ENCODE measurements at regions not wholly inside any gene's neighbourhood (a gene's known extent, or its start where the extent isn't known, plus 50 kb on each side); places are given as distances from the start of the nearest gene placed in this dataset.
"Not testable (repeated sequence)": the region's sequence is repeated elsewhere in the genome, so short reads cannot be mapped to it uniquely, and the experiment has no call there.

DNA sequence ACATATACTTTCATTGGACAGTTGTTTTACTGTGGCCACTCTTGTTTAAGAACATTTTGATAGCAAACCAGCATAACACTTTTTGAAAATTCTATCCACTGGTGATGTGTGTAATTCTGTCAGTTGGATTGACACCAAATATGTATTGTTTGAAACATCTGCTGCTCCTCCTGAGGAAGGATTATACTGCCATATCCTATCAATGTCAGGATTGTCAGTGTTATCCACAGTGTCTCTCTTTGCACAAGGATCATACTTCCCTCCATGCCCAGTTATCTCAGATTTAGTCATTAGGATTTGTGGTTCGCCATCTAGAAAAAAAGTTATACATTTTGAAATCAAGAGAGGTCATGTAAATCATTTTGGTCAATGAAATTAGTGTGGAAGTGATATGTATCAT lies 1859.6 kb downstream of the C4orf33 start:
- H3K27ac ChIP-seq = no peak overlapping the region
- no peak for DNase-seq (ENCODE audit: low spot score)
- POLR2A ChIA-PET (ENCODE audit: low non-redundant PET) = no interaction called here
- CTCF ChIA-PET = no interaction called here
- TF ChIP-seq, protein P1, sequence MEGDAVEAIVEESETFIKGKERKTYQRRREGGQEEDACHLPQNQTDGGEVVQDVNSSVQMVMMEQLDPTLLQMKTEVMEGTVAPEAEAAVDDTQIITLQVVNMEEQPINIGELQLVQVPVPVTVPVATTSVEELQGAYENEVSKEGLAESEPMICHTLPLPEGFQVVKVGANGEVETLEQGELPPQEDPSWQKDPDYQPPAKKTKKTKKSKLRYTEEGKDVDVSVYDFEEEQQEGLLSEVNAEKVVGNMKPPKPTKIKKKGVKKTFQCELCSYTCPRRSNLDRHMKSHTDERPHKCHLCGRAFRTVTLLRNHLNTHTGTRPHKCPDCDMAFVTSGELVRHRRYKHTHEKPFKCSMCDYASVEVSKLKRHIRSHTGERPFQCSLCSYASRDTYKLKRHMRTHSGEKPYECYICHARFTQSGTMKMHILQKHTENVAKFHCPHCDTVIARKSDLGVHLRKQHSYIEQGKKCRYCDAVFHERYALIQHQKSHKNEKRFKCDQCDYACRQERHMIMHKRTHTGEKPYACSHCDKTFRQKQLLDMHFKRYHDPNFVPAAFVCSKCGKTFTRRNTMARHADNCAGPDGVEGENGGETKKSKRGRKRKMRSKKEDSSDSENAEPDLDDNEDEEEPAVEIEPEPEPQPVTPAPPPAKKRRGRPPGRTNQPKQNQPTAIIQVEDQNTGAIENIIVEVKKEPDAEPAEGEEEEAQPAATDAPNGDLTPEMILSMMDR (conservative IDR thresholded peaks at IDR 0.05; ENCODE audit: low read depth) = no peak

DNA sequence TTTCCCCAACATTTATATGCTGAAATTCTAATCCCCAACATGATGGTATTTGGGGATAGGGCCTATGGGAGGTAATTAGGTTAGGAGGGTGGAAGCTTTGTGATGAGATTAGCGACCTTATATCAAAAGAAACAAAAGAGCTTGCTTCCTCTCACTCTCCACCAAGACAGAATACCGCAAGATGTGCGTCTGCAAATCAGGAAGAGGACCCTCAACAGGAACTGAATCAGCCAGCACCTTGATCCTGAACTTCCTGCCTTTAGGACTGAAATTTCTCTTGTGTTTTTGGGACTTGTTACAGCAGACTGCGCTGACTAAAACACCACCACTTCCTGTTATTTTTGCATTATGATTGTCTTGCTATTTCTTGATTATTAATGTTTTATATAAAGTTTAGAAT lies 1889.4 kb downstream of the C4orf33 start:
- no peak for DNase-seq (ENCODE audit: low spot score)
- ChIA-PET POLR2A (ENCODE audit: low non-redundant PET) (no interaction called here), CTCF (no interaction called here)
- TF ChIP-seq, protein P1 (conservative IDR thresholded peaks at IDR 0.05; ENCODE audit: low read depth) = no peak
- H3K27ac ChIP-seq = no peak overlapping the region

DNA sequence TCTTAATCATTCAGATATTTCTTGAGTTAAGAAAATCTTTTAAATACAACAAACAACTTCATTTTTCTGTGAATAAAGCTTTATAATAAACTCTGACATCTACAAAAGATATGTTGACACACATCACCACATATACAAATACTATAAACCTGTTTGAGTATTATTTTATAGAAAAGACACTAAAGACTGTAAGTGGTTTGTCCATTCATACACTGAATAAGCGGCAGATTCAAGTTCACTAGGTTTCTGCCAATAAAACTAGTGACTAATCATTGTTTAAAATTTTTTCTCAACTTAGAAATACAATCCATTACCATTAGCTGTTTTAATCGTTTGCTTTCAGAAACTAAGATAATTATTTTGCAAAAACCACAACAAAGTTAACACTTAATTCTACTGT lies 1900.0 kb downstream of the C4orf33 start:
- H3K27ac ChIP-seq = no peak overlapping the region
- no peak for DNase-seq (ENCODE audit: low spot score)
- ChIA-PET POLR2A (ENCODE audit: low non-redundant PET) (no interaction called here), CTCF (no interaction called here)
- TF ChIP-seq, protein P1 (conservative IDR thresholded peaks at IDR 0.05; ENCODE audit: low read depth) = no peak

GRCh38 chr4:131001371-131001770 lies 1905.4 kb downstream of the C4orf33 start:
- CTCF ChIA-PET = no interaction called here
- TF ChIP-seq, protein P1 (conservative IDR thresholded peaks at IDR 0.05; ENCODE audit: low read depth) = no peak
- POLR2A ChIA-PET (ENCODE audit: low non-redundant PET) = no interaction called here
- DNase-seq (ENCODE audit: low spot score) = peak; percentile 8
- no peak overlapping the region for H3K27ac ChIP-seq

GRCh38 chr4:131002132-131002531 lies 1906.2 kb downstream of the C4orf33 start:
- CTCF ChIA-PET = interaction anchor here (0.7 kb wide), 1 partner anchor 57 kb away, joined by 3 read pairs; no protein-coding TSS in a partner anchor
- H3K27ac ChIP-seq = no peak overlapping the region
- TF ChIP-seq, protein P1 (conservative IDR thresholded peaks at IDR 0.05; ENCODE audit: low read depth) = no peak
- no peak for DNase-seq (ENCODE audit: low spot score)
- POLR2A ChIA-PET (ENCODE audit: low non-redundant PET) = no interaction called here

DNA sequence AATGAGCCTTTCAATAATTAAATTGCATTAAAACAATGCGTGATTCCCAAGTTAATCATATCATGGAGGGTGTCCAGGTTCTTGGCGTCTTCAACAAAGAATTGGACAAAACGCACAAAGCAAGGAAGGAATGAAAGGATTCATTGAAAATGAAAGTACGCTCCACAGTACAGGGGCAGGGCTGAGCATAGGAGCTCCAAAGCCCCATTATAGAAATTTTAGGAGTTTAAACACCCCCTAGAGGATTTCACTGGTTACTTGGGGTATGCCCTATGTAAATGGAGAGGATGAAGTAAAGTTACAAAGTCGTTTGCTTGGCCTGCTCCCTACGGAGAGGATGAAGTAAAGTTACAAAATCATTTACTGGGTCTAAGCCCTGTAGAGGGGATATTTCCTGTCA lies 1910.4 kb downstream of the C4orf33 start:
- TF ChIP-seq, protein P1 (conservative IDR thresholded peaks at IDR 0.05; ENCODE audit: low read depth) = no peak
- H3K27ac ChIP-seq = no peak overlapping the region
- DNase-seq (ENCODE audit: low spot score) = no peak
- CTCF ChIA-PET = no interaction called here
- POLR2A ChIA-PET (ENCODE audit: low non-redundant PET) = no interaction called here

- POLR2A ChIA-PET (ENCODE audit: low non-redundant PET); H3K27ac ChIP-seq; DNase-seq (ENCODE audit: low spot score): not testable (repeated sequence)
- CTCF ChIA-PET = interaction anchor here (0.6 kb wide), 1 partner anchor 246 kb away, joined by 3 read pairs; no protein-coding TSS in a partner anchor
These were observed 1916.0 kb downstream of the C4orf33 start for GRCh38 chr4:131011961-131012360.
